HG03354 (cell line): ENCODE measurements at regions not wholly inside any gene's neighbourhood (a gene's known extent, or its start where the extent isn't known, plus 50 kb on each side); places are given as distances from the start of the nearest gene placed in this dataset.
"Not testable (repeated sequence)": the region's sequence is repeated elsewhere in the genome, so short reads cannot be mapped to it uniquely, and the experiment has no call there.

Experiments
- ATAC-seq: cut with Tn5 transposase; IDR thresholded peaks from one replicate; pipeline ENCODE4 v1.9.1; 2021; ENCODE audit warnings: mild to moderate bottlenecking; ENCODE audit not compliant: unreplicated experiment, poor library complexity, severe bottlenecking

DNA sequence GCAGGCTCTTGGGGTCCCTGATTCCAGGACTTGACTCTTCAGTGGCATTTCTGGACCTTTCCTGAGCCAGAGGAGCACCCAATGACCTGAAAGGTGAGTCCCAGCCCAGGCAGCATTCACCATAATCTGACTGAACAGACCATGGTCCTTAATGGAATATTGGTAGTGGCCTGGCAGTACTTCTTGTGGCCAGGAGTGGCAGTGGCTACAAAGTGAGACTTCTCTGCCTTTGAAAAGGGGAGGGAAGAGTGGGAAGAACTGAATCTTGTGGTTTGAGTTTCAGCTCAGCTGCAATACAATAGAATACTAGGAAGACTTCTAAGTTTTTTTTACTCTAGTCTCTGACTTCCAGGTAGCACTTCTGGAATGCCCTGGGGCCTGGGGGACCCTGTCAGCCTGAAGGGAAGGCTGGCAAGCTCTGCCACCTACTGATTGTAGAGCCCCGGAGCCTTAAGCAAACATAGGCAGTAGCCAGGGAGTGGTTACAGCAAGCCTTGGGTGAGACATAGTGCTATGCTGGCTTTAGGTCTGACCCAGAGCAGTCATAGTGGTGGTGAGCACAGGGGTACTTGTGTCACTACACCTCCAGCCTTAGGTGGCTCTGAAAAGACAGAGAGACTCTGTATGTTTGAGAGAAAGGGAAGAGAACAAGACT lies 674.2 kb upstream of the MANEA start:
- no peak for ATAC-seq

DNA sequence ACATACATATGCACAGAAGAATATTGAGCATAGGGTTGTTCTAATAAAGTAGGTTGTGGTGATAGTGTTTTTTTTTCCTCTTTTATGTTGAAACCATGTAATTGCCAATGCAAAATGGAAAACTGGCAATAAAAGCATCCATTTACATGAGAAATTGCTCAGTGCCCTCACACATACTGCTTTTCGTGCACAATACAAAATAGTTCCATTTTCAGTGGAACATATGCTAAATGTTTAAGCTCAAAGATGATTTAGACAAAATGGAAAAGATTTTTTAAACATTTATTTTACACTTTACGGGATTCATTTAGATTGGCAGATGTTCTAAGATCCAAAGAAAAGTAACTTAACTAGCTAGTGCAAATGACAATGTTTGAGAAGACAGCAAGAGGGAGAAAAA lies 678.1 kb upstream of the MANEA start:
- no peak for ATAC-seq

DNA sequence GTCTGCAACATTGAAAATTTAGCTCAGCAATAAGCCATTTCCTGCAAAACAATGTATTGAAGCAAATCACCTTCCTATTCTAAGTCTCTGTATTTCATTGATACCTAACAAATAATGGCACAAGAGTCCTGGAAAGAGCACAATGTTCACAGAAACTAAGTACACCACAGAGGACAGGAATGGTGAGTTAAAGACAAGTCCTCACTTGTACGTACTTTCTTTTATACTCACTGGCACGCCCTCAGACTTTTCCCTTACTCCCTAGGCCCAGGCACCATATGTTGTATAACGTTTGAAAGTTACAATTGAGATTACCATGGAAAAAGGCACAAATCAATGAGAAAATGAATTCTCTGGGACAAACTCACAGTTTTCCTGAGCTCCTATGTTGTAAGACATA lies 683.0 kb upstream of the MANEA start:
- no peak for ATAC-seq

DNA sequence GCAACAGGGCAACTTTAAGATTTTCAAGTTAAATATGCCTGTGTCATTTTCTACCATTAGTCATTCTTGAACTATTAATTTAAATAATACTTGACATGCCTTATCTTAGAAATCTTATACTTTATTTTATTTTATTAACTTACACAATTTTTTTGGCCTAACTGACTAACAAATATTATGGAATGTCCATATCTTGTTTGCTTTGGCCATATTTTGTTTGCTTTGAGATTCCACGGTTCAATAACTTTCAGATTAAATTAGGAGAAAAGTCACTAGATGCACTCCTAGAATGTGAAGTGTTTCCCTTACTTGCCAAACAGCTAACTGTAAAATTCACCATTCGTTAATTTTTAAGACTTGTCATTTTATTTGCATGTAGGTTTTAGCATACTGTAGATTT lies 684.0 kb upstream of the MANEA start:
- no peak for ATAC-seq

DNA sequence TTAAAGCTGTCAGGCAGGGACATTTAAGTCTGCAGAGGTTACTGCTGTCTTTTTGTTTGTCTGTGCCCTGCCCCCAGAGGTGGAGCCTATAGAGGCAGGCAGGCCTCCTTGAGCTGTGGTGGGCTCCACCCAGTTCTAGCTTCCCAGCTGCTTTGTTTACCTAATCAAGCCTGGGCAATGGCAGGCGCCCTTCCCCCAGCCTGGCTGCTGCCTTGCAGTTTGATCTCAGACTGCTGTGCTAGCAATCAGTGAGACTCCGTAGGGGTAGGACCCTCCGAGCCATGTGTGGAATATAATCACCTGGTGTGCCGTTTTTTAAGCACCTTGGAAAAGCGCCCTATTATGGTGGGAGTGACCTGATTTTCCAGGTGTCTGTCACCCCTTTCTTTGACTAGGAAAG lies 703.5 kb upstream of the MANEA start:
- ATAC-seq, result not testable (repeated sequence)

DNA sequence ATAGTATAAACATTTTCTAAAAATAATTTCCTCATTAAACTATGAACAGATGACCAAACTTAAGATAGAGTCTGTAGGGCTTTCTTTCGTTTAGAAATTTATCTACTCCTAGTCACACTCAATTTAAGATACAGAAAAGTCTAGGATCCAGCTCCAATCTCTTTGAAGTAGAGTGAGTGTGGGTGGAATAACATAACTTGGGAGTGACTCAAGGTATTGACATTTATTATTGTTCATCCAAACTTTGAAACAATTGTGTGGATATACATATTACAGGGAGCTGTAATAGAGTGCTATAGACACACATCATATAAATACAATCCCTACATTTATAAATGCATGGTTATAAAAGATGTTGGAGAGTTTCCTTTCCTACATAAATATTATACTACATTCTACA lies 715.2 kb upstream of the MANEA start:
- no peak for ATAC-seq

DNA sequence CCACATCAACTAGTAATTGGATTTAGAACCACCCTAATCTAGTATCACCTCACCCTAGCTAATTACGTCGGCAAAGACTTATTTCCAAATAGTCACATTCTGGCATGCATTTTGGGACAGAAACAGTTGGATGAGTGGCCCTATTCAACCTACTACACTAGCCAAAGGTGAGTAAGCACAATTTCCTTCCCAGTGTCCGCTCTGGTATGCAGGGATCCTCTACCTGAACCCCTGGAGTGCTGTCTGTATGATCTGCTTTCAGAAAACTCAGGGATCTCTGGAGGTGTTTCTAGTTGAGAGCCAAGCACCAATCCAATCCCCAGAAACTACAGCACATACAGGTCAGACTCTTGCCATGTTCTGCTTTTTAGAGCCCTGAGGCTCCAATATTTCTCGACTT lies 717.4 kb upstream of the MANEA start:
- no peak for ATAC-seq

DNA sequence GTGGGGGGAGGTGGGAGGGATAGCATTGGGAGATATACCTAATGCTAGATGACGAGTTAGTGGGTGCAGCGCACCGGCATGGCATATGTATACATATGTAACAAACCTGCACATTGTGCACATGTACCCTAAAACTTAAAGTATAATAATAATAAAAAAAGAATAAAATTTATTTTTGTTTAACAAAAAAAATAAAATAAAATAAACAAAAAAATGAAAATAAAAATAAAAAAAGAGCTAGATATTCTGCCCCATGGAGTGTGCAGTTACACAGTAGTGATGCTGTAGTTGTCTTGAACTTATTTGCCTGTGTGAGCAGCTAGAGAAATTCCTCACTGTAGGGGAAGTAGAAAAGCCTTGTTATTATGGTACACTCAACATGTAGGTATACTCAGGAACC lies 720.3 kb upstream of the MANEA start:
- not testable (repeated sequence) for ATAC-seq

DNA sequence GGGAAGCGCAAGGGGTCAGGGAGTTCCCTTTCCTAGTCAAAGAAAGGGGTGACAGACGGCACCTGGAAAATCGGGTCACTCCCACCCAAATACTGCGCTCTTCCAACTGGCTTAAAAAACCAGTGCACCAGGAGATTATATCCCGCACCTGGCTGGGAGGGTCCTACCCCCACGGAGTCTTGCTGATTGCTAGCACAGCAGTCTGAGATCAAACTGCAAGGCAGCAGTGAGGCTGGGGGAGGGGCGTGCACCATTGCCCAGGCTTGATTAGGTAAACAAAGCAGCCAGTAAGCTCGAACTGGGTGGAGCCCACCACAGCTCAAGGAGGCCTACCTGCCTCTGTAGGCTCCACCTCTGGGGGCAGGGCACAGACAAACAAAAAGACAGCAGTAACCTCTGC lies 726.0 kb upstream of the MANEA start:
- ATAC-seq, result not testable (repeated sequence)

DNA sequence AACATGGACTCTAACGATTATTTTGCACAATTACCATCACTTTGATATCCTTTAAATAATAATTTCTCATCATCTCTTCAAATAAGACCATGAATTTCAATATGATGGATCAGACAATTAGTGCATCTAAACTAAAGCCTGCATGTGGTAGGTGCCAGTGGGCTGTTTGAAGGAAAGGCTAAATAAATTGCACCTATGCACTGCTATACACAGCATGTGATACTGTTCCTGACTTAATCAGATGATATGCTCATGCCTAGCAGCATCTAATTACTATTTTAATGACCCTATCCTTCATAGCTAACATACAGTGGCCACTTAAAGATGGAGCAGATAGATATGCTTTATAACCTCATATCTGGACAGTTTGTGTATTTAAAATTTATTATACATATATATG lies 731.6 kb upstream of the MANEA start:
- ATAC-seq, result no peak

DNA sequence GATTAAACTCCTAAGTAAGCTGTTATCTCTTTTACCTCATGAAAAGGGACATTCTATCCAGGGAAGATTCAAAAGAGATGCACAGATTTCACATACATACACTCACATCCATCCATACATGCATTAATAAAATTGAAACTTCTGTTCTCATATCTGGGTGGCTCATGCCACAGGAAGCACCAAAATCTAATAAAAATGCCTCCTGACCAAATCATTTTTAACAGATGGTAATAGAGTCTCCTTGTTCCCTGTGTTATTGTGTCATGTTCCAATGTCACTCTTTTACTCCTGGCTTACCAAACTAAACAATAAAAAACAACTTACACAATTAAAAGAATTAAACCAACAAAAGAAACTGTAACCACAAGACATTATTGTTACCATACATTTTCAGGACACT lies 742.1 kb upstream of the MANEA start:
- ATAC-seq, result no peak

DNA sequence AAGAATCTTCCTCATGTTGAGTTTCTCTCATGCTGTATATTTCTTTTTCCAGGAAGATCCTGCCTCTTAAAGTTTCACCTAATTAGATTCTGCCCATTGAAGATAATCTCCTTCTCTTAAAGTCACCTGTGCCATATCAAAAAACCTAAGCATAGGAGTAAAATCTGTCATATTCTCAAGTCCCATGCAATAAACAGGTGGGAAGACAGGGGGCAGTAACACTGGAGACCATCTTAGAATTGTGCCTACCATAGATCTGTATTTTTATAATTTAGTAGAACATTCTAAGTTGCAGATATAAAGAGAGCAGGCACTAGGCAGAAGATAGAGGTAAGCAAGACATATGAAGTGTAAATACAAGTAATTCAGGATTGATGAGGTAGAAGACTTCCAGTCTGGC lies 763.5 kb upstream of the MANEA start:
- no peak for ATAC-seq

DNA sequence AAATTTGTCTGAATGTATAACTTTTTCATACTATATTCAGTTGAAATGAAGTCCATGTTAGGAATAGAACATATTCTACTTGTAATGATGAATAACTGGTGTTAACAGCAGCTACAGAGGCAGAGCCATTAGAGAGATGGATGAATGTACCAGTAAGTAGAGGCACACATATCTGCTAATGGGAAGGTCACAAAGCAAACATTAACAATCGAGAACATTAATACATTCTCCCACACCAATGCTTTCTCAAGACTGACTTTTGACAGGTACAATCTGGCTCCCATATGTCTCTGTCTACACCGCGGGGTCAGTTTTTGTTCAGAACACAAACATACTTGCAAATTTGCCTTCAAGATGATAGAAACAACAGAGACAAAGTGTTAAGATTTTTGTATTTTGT lies 776.0 kb upstream of the MANEA start:
- no peak for ATAC-seq

DNA sequence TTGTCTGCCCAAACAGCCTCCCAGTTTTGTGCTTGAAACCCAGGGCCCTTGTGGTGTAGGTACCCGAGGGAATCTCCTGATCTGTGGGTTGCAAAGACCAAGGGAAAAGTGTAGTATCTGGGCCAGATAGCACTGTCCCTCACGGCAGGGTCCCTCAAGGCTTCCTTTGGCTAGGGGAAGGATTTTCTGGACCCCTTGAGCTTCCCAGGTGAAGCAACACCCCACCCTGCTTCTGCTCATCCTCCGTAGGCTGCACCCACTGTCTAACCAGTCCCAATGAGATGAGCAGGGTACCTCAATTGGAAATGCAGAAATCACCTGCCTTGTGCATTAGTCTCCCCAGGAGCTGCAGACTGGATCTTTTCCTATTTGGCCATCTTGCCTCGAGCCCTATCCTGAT lies 791.8 kb upstream of the MANEA start:
- ATAC-seq, result no peak

DNA sequence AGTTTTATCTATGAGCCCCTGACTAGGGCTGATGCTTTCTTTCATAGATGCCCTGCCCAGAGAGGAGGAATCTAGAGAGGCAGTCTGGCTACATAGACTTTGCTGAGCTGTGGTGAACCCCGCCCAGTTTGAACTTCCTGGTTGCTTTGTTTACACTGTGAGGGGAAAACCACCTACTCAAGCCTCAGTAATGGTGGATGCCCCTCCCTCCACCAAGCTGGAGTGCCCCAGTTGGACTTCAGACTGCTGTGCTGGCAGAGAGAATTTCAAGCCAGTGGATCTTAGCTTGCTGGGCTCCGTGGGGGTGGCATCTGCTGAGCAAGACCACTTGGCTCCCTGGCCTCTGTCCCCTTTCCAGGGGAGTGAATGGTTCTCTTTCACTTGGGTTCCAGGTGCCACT lies 792.3 kb upstream of the MANEA start:
- not testable (repeated sequence) for ATAC-seq

DNA sequence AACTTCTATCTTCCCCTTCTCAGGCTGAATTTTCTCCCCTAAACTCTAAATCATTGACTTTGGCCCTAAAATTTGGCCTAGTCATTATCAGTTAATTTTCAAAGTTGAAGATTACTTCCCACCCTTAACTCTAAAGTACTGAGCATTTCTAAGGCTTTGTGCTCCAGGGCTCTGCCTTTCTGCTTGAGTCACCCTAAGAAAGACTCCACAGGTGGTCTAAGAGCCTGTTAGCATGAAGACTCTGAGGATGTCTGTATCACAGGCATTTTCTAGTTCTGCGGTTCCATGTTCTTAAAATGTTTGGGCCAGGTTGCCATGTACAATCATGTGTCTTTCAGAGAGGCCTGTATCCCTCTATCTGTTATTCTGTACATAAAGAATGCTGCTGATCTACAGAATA lies 808.1 kb upstream of the MANEA start:
- ATAC-seq, result no peak

DNA sequence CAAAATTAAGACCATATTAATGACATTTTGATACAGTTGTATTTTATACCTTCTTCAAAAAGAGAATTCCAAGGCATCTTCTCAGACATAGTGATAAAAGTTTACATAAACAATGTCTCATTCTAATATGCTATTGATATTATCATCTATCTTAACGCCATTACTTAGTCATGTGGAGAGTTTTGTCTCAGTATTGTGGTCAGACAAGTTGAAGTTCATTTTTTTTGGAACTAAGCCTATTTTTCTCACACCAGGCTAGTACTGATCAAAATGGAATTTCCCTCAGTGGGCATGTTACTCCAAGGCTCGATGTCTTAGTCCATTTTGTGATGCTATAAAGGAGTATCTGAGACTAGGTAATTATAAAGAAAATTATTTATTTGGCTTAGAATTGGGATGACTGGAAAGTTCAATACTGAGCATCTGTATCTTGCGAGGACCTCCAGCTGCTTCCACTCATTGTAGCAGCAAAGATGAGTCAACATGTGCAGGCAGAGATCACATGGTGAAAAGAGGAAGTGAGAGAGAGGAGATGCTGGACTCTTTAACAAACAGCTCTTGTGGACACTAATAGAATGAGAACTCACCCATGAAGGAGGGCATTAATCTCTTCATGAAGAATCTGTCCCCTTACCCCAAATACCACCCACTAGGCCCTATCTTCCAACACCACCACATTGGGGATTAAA lies 825.5 kb upstream of the MANEA start:
- ATAC-seq, result peak; percentile 96

DNA sequence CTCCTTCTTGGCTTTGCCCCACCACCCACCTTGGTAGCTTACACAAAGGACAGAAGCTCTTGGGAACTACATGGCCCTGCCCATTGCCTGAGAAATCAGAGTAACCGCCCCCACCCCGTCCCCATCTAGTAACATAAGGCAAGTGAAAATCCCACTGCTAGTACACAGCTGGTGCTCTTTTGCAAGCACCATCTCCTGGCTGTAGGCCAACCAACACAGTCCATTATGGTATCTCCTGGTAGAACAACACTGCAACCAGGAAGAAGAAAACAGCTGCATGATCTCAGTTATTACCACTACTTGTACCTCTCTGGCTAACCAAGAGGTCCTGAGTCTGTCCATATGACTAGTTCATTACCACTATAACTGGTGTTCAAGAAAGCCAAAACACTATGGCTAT lies 841.1 kb upstream of the MANEA start:
- ATAC-seq, result no peak

DNA sequence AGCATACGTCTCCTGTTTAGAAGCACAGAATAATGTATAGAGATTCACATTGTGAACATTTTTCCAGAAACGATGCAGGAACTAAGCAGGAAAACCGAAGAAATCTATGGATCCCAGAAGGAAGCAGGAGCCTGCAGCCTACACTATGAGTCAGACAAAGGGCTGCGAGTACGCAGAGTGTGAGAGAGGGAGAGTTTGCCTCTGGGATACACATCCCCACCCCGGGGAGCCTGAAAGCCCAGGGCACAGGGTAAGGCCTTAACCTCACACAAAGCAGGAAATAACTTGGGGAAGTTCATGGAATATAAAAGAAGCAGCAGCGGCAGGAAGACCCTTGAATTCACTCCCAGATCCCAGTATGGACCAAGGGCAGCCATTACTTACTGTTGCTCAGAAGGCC lies 842.1 kb upstream of the MANEA start:
- no peak for ATAC-seq

DNA sequence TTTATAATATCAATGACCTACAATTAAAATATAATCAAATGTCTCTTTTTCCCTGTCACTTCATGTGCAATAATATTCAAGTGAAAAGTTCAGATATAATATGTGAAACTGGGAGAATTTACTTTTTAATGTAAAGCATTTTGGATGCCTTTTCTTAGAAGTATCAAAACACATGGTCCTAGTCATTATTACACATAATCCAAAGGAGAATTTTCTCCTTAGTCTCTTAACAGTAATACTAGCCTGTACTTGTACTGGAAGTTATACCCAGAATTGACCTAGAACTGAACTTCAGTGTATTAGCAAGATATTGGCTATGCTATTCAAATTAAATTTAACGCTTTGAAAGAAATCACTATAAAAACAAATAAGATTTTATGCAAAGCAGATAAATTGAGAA lies 842.6 kb upstream of the MANEA start:
- no peak for ATAC-seq

DNA sequence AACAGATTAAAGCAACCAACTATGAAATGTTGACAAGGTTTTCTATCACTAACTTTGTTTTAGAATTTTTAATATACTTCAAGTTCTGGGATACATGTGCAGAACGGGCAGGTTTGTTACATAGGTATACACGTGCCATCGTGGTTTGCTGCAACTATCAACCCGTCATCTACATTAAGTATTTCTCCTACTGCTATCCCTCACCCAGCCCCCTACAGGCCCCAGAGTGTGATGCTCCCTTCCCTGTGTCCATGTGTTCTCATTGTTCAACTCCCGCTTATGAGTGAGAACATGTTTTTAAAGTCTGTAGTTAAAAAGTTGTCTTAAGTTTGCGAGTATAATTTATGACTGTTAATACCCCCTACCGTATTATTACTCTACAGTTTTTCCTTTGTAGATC lies 844.3 kb upstream of the MANEA start:
- ATAC-seq, result no peak

DNA sequence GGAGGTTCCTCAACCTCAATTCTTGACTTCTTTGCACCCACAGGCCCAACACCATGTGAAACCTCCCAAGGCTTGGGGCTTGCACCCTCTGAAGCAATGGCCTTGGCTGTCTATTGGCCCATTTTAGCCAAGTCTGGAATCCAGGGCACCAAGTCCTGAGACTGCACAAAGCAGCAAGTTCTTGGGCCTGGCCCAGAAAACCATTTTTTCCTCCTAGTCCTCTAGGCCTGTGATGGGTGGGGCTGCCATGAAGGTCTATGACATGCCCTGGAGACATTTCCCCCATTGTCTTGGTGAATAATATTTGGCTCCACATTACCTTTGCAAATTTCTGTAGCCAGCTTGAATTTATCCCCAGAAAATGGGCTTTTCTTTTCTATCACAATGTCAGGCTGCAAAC lies 849.6 kb upstream of the MANEA start:
- ATAC-seq, result no peak
